IMR-90 (cell line): ENCODE measurements at regions not wholly inside any gene's neighbourhood (a gene's known extent, or its start where the extent isn't known, plus 50 kb on each side); places are given as distances from the start of the nearest gene placed in this dataset.
A peak's percentile ranks its signal among the peaks of the same experiment; 100 is the strongest.
"Not testable (repeated sequence)": the region's sequence is repeated elsewhere in the genome, so short reads cannot be mapped to it uniquely, and the experiment has no call there.

ENCODE experiments used
- ATAC-seq: fragments of 200-7000 bp; cut with Tn5 transposase; 2 replicates; pipeline ENCODE4 v1.9.1; 2020; ENCODE audit warnings: low read depth, mild to moderate bottlenecking, moderate library complexity
- BruUV-seq: library from RNA; stranded (reverse); fragments of 400-500 nt; replicated peaks from 2 replicates; lab custom pipeline; 2021; lab: Mats Ljungman, UMichigan
- CTCF ChIA-PET: fragments of 300-600 bp; formaldehyde crosslinking; extraction: SDS; loops from one replicate; lab custom pipeline; 2021; ENCODE audit warnings: antibody characterized with exemption; lab: Yijun Ruan, JAX
- POLR2A ChIA-PET: fragments of 300-600 bp; sonication (Branson Sonifier 250); formaldehyde crosslinking; loops from one replicate; lab custom pipeline; 2022; ENCODE audit warnings: antibody characterized with exemption; ENCODE audit not compliant: unreplicated experiment; lab: Charles Lee
- DNase-seq: peaks from one replicate; pipeline ENCODE4 v3.0.0; 2013
- H2AFZ ChIP-seq: replicated peaks from 2 replicates; pipeline ENCODE3; 2013; ENCODE audit warnings: low read length, mild to moderate bottlenecking; ENCODE audit not compliant: poor library complexity
- H2AK5ac ChIP-seq: 2 replicates; pipeline ENCODE4 v1.6.1; 2013; ENCODE audit warnings: low read depth, low read length, inconsistent platforms
- H2AK9ac ChIP-seq: replicated peaks from 2 replicates; pipeline ENCODE3; 2013; ENCODE audit warnings: mild to moderate bottlenecking, low read depth, low read length, moderate library complexity; ENCODE audit not compliant: poor library complexity
- H2BK120ac ChIP-seq: 2 replicates; pipeline ENCODE4 v1.6.1; 2013; ENCODE audit warnings: low read depth, low read length, inconsistent platforms
- H2BK15ac ChIP-seq: 3 replicates; pipeline ENCODE4 v1.6.1; 2013; ENCODE audit warnings: low read depth, low read length, inconsistent platforms
- H2BK20ac ChIP-seq: 2 replicates; pipeline ENCODE4 v1.6.1; 2013; ENCODE audit warnings: low read depth, mild to moderate bottlenecking, inconsistent platforms, low read length, moderate library complexity
- H2BK5ac ChIP-seq: 2 replicates; pipeline ENCODE4 v1.6.1; 2013; ENCODE audit warnings: mild to moderate bottlenecking, low read depth, low read length, inconsistent platforms; ENCODE audit not compliant: poor library complexity, severe bottlenecking
- H3K14ac ChIP-seq: replicated peaks from 2 replicates; pipeline ENCODE4 v1.6.1; 2013; ENCODE audit warnings: low read depth, low read length, inconsistent platforms
- H3K18ac ChIP-seq: 2 replicates; pipeline ENCODE4 v1.6.1; 2013; ENCODE audit warnings: low read depth, low read length, control low read depth
- H3K23ac ChIP-seq: 2 replicates; pipeline ENCODE4 v1.6.1; 2013; ENCODE audit warnings: low read depth, low read length, inconsistent platforms
- H3K27ac ChIP-seq: 2 replicates; pipeline ENCODE4 v1.5.1; 2013; ENCODE audit warnings: mild to moderate bottlenecking, control low read depth, low read length; ENCODE audit not compliant: insufficient read depth
- H3K27me3 ChIP-seq: 2 replicates; pipeline ENCODE4 v1.6.1; 2013; ENCODE audit warnings: low read length; ENCODE audit not compliant: control insufficient read depth, insufficient read depth
- H3K36me3 ChIP-seq: 2 replicates; pipeline ENCODE4 v1.6.1; 2013; ENCODE audit warnings: low read length, mixed read lengths; ENCODE audit not compliant: control insufficient read depth, insufficient read depth
- H3K4ac ChIP-seq: 2 replicates; pipeline ENCODE4 v1.6.1; 2013; ENCODE audit warnings: low read depth, low read length, inconsistent platforms
- H3K4me1 ChIP-seq: 2 replicates; pipeline ENCODE4 v1.6.1; 2013; ENCODE audit warnings: low read length, mixed read lengths; ENCODE audit not compliant: control insufficient read depth, insufficient read depth
- H3K4me2 ChIP-seq: 2 replicates; pipeline ENCODE4 v1.6.1; 2013; ENCODE audit warnings: low read depth, mild to moderate bottlenecking, control low read depth, low read length, moderate library complexity
- H3K4me3 ChIP-seq: 2 replicates; pipeline ENCODE4 v1.5.1; 2013; ENCODE audit warnings: low read depth, mild to moderate bottlenecking, control low read depth, low read length, moderate library complexity; ENCODE audit not compliant: insufficient read depth
- H3K56ac ChIP-seq: 2 replicates; pipeline ENCODE4 v1.6.1; 2013; ENCODE audit warnings: low read length, inconsistent platforms; ENCODE audit not compliant: insufficient read depth; ENCODE audit errors: extremely low read depth
- H3K79me1 ChIP-seq, 2 experiments: 2 replicates each; pipeline ENCODE4 v1.6.1; 2013; ENCODE audit warnings: low read length in 2 of 2, inconsistent platforms in 1 of 2, low read depth in 1 of 2
- H3K9ac ChIP-seq: 2 replicates; pipeline ENCODE4 v1.6.1; 2013; ENCODE audit warnings: low read depth, low read length, control low read depth
- H3K9me1 ChIP-seq: 2 replicates; pipeline ENCODE4 v1.6.1; 2013; ENCODE audit warnings: low read length, inconsistent platforms; ENCODE audit not compliant: insufficient read depth
- H3K9me3 ChIP-seq: 2 replicates; pipeline ENCODE4 v1.6.1; 2013; ENCODE audit warnings: low read length; ENCODE audit not compliant: control insufficient read depth, insufficient read depth
- H4K20me1 ChIP-seq: 2 replicates; pipeline ENCODE4 v1.6.1; 2013; ENCODE audit warnings: low read length, inconsistent platforms; ENCODE audit not compliant: insufficient read depth
- H4K5ac ChIP-seq: 2 replicates; pipeline ENCODE4 v1.6.1; 2013; ENCODE audit warnings: mild to moderate bottlenecking, low read depth, low read length, control low read depth
- H4K8ac ChIP-seq, 2 experiments: 2 replicates each; pipeline ENCODE4 v1.6.1; 2013; ENCODE audit warnings: low read depth in 2 of 2, low read length in 2 of 2, control low read depth in 1 of 2, inconsistent platforms in 1 of 2
- H4K91ac ChIP-seq: 2 replicates; pipeline ENCODE4 v1.6.1; 2013; ENCODE audit warnings: low read depth, low read length, inconsistent platforms; ENCODE audit not compliant: insufficient read depth
- RAD21 ChIP-seq: IDR thresholded peaks from 2 replicates; pipeline ENCODE4 v1.6.1; 2012; ENCODE audit warnings: low read length, improper control_type of control experiment
- WGBS, 2 experiments: methylation state at CpG; one replicate each; pipeline versions ENCODE4 v1.1.5 to v1.1.7; 2013; ENCODE audit warnings: missing lambda C conversion rate in 2 of 2; ENCODE audit not compliant: insufficient read length in 1 of 2; ENCODE audit errors: extremely low coverage in 2 of 2; 5-methylcytosine and 5-hydroxymethylcytosine counted together
- dilution Hi-C: fragments of 300-500 bp; cut with HindIII; formaldehyde crosslinking; loops from one replicate; pipeline ENCODE4 v1.14.3; 2018; ENCODE audit warnings: low sequenced_read_pairs; ENCODE audit not compliant: unreplicated experiment
- in situ Hi-C: fragments of 300-500 bp; cut with MboI; formaldehyde crosslinking; loops from 3 replicates; pipeline ENCODE4 v1.14.3; 2019; ENCODE audit warnings: low sequenced_read_pairs, inconsistent platforms, mixed read lengths
- intact Hi-C: fragments of 100-400 bp; cut with micrococcal nuclease; formaldehyde crosslinking; loops from 2 replicates; pipeline ENCODE4 v1.10.0; 2022
- TF ChIP-seq, protein P1 (sequence below): conservative IDR thresholded peaks from 2 replicates; pipeline ENCODE4 v1.5.1; 2012; ENCODE audit warnings: mild to moderate bottlenecking, low read depth, low read length, improper control_type of control experiment

DNA sequence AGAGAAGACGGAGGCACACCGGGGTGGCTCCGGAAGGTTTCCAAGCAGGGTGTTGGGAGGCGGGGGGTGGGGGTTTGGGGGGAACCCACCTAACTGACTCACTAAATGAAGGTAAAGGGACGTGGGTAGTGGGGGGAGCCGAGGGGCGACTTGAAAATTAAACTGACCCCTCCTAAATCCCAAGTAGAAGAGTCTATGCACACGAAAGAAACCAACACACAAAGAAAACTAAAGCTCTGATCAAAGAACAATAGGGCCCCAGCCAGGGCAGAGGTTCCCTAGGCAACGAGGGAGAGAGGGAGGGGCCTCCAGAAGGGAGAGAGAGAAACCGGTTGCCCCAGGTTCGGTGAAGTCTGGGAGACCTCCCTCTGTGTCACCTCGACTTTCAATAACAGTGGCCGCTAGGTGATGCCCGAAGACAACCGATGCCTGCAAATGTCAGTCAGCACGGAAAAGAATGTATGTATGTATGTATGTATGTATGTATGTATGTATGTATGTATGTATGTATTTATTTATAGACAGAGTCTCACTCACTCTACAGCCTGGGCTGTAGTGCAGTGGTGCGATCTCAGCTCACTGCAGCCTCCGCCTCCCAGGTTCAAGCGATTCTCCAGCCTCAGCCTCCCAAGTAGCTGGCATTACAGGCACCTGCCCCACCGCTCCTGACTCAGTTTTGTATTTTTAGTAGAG lies 106.7 kb upstream of the ANKRD30BL start:
- ATAC-seq (peak; percentile 47; the same call in 1 of the 2 replicates), DNase-seq (peak; percentile 41)
- POLR2A ChIA-PET, H2AFZ ChIP-seq, H3K27ac ChIP-seq, CTCF ChIA-PET, H4K5ac ChIP-seq, H2AK5ac ChIP-seq, H3K79me1 ChIP-seq, H2BK15ac ChIP-seq, H3K27me3 ChIP-seq, H3K14ac ChIP-seq, H2BK5ac ChIP-seq, H4K20me1 ChIP-seq, H4K91ac ChIP-seq, BruUV-seq, H2BK120ac ChIP-seq, H3K9me1 ChIP-seq, H3K9ac ChIP-seq, H3K23ac ChIP-seq, H3K18ac ChIP-seq, H3K4me1 ChIP-seq, dilution Hi-C loops, H3K36me3 ChIP-seq, in situ Hi-C loops, H2AK9ac ChIP-seq, H3K4ac ChIP-seq, H3K56ac ChIP-seq, H3K4me3 ChIP-seq, H3K9me3 ChIP-seq, H2BK20ac ChIP-seq: not testable (repeated sequence)
- no CpG with 5 or more reads among the region's 20 CpGs for WGBS, 2 experiments
- peak overlapping the region; percentile 94 for H3K4me2 ChIP-seq
- TF ChIP-seq, protein P1, sequence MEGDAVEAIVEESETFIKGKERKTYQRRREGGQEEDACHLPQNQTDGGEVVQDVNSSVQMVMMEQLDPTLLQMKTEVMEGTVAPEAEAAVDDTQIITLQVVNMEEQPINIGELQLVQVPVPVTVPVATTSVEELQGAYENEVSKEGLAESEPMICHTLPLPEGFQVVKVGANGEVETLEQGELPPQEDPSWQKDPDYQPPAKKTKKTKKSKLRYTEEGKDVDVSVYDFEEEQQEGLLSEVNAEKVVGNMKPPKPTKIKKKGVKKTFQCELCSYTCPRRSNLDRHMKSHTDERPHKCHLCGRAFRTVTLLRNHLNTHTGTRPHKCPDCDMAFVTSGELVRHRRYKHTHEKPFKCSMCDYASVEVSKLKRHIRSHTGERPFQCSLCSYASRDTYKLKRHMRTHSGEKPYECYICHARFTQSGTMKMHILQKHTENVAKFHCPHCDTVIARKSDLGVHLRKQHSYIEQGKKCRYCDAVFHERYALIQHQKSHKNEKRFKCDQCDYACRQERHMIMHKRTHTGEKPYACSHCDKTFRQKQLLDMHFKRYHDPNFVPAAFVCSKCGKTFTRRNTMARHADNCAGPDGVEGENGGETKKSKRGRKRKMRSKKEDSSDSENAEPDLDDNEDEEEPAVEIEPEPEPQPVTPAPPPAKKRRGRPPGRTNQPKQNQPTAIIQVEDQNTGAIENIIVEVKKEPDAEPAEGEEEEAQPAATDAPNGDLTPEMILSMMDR = peak; percentile 47
- TF ChIP-seq RAD21 = peak; percentile 70
- intact Hi-C loops = loop anchor here (5.0 to 10.0 kb wide), 2 partner anchors 179 to 896 kb away; no protein-coding TSS in a partner anchor
- peak overlapping the region in 1 of 2 experiments; percentile 60; a peak in 2 of 4 replicates for H4K8ac ChIP-seq
